Aorta (tissue), 5 donors: ENCODE measurements at regions not wholly inside any gene's neighbourhood (a gene's known extent, or its start where the extent isn't known, plus 50 kb on each side); places are given as distances from the start of the nearest gene placed in this dataset.

Experiments used
- ATAC-seq: fragments of 200-7000 bp; cut with Tn5 transposase; one replicate; pipeline ENCODE4 v1.9.1; 2022; ENCODE audit warnings: moderate library complexity; ENCODE audit not compliant: low FRiP score
- DNase-seq, 2 donors: peaks; one replicate each; pipeline ENCODE4 v3.0.0-alpha.2; 2020
- H3K27ac ChIP-seq, 2 donors: one replicate each; pipeline ENCODE4 v1.5.1; 2013; ENCODE audit warnings: low read length in 2 of 2, mild to moderate bottlenecking in 2 of 2, moderate library complexity in 2 of 2, control low read depth in 1 of 2, inconsistent platforms in 1 of 2, low read depth in 1 of 2
- H3K27me3 ChIP-seq, 2 donors: one replicate each; pipeline ENCODE4 v1.6.1; 2013; ENCODE audit warnings: control low read depth in 1 of 2, low read length in 1 of 2, mild to moderate bottlenecking in 1 of 2, moderate library complexity in 1 of 2; ENCODE audit not compliant: insufficient read depth in 2 of 2, control insufficient read depth in 1 of 2
- H3K36me3 ChIP-seq, 2 donors: one replicate each; pipeline ENCODE4 v1.6.1; 2013; ENCODE audit warnings: control low read depth in 1 of 2, low read length in 1 of 2, mild to moderate bottlenecking in 1 of 2; ENCODE audit not compliant: insufficient read depth in 2 of 2, control insufficient read depth in 1 of 2
- H3K4me1 ChIP-seq, 2 donors: one replicate each; pipeline ENCODE4 v1.6.1; 2013; ENCODE audit warnings: low read length in 2 of 2, control low read depth in 1 of 2, mild to moderate bottlenecking in 1 of 2, moderate library complexity in 1 of 2; ENCODE audit not compliant: insufficient read depth in 2 of 2, control insufficient read depth in 1 of 2
- H3K4me3 ChIP-seq, 2 donors: one replicate each; pipeline ENCODE4 v1.5.1; 2013; ENCODE audit warnings: low read length in 2 of 2, control low read depth in 1 of 2, mild to moderate bottlenecking in 1 of 2
- H3K9me3 ChIP-seq: one replicate; pipeline ENCODE4 v1.6.1; 2013; ENCODE audit warnings: mild to moderate bottlenecking, low read length; ENCODE audit not compliant: control insufficient read depth
- WGBS, 2 donors: extraction: QIAGEN DNeasy Blood & Tissue Kit; methylation state at CpG; one replicate each; pipeline ENCODE4 v1.1.7; 2013; 5-methylcytosine and 5-hydroxymethylcytosine counted together
- intact Hi-C, 2 donors: fragments of 100-400 bp; cut with DNase I; formaldehyde crosslinking; loops; one replicate each; pipeline versions ENCODE4 v1.14.2 to v1.15.0; 2022
- donor health status: healthy with polysubstance abuse.
- donor health status: Bipolar disorder and iron deficiency.
- donor health status: DM: no; HTN: no; CAD: no.
- donor health status: DM: no; HTN: no; CAD: no.
- donor health status: DM: yes; HTN: yes; CAD: no.

GRCh38 chr2:200131307-200131706, 175.2 kb upstream of the SPATS2L start:
- ATAC-seq (no peak), DNase-seq (no peak)
- no peak overlapping the region for H3K27ac ChIP-seq
- no peaks in the 10 kb centered on the region for H3K27me3 ChIP-seq
- no peak overlapping the region for H3K4me3 ChIP-seq
- no peaks in the 10 kb centered on the region for H3K36me3 ChIP-seq
- WGBS, 2 donors, result 90 to 97% methylated on average over 3 of the region's 3 CpGs
- no peaks in the 10 kb centered on the region for H3K4me1 ChIP-seq
- intact Hi-C loops, result no loop called here
- no peaks in the 10 kb centered on the region for H3K9me3 ChIP-seq

DNA sequence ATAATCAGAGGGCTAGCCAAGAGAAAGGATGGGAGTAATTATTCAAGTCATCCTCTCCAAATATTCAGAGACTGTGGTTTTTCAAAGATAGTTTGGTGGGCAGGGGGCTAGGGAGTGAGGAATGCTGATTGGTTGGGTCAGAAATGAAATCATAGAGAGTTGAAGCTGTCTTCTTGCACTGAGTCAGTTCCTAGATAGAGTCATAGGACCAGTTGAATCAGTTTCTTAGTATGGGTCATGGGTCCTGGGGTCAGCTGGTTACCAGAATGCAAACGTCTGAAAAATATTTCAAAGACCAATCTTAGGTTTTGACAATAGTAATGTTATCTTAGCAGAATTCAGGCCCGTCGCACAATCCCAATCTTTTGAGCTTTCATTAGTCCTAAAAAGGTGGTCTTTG, 171.4 kb upstream of the SPATS2L start:
- 85 to 91% methylated on average over 3 of the region's 3 CpGs for WGBS, 2 donors

GRCh38 chr2:200136655-200137054, 169.8 kb upstream of the SPATS2L start:
- H3K27me3 ChIP-seq, result no peaks in the 10 kb centered on the region
- intact Hi-C loops, result no loop called here
- DNase-seq (no peak), ATAC-seq (no peak)
- no peaks in the 10 kb centered on the region for H3K36me3 ChIP-seq
- H3K27ac ChIP-seq, result no peak overlapping the region
- H3K9me3 ChIP-seq, result no peaks in the 10 kb centered on the region
- H3K4me1 ChIP-seq, result peaks cover 0 to 3% of the 10 kb centered on the region in 2 donors
- H3K4me3 ChIP-seq, result no peak overlapping the region
- WGBS, 2 donors, result 88 to 95% methylated on average over 5 of the region's 5 CpGs

More for the DNA sequence above, 171.4 kb upstream of the SPATS2L start:
- Histone ChIP-seq H3K27me3 (no peaks in the 10 kb centered on the region), H3K4me3 (no peak overlapping the region), H3K4me1 (peaks cover 0 to 3% of the 10 kb centered on the region in 2 donors), H3K27ac (no peak overlapping the region), H3K36me3 (no peaks in the 10 kb centered on the region), H3K9me3 (no peaks in the 10 kb centered on the region)
- intact Hi-C loops, result no loop called here
- ATAC-seq (no peak), DNase-seq (no peak)

- intact Hi-C loops, result no loop called here
- H3K9me3 ChIP-seq, result no peaks in the 10 kb centered on the region
- no peak overlapping the region for H3K27ac ChIP-seq
- peaks cover 0 to 3% of the 10 kb centered on the region in 2 donors for H3K4me1 ChIP-seq
- no peak for ATAC-seq
- H3K4me3 ChIP-seq, result no peak overlapping the region
- WGBS, 2 donors, result 78 to 83% methylated on average over 2 of the region's 2 CpGs
- H3K27me3 ChIP-seq, result no peaks in the 10 kb centered on the region
- no peak for DNase-seq
- H3K36me3 ChIP-seq, result no peaks in the 10 kb centered on the region
These were observed 169.2 kb upstream of the SPATS2L start for GRCh38 chr2:200137271-200137670.

GRCh38 chr2:200137691-200138090, 168.8 kb upstream of the SPATS2L start:
- Histone ChIP-seq H3K36me3 (no peaks in the 10 kb centered on the region), H3K27ac (no peak overlapping the region), H3K27me3 (no peaks in the 10 kb centered on the region), H3K9me3 (no peaks in the 10 kb centered on the region), H3K4me3 (no peak overlapping the region), H3K4me1 (peaks cover 0 to 3% of the 10 kb centered on the region in 2 donors)
- intact Hi-C loops, result no loop called here
- WGBS, 2 donors, result 95 to 97% methylated on average over 1 of the region's 1 CpG
- DNase-seq (no peak), ATAC-seq (no peak)

- no peak for DNase-seq
- no peaks in the 10 kb centered on the region for H3K9me3 ChIP-seq
- WGBS, 2 donors, result 18% methylated on average over 2 of the region's 2 CpGs
- no peak for ATAC-seq
- H3K4me1 ChIP-seq, result peaks cover 0 to 3% of the 10 kb centered on the region in 2 donors
- no peaks in the 10 kb centered on the region for H3K36me3 ChIP-seq
- intact Hi-C loops, result no loop called here
- no peaks in the 10 kb centered on the region for H3K27me3 ChIP-seq
- H3K27ac ChIP-seq, result no peak overlapping the region
- no peak overlapping the region for H3K4me3 ChIP-seq
These were observed 167.9 kb upstream of the SPATS2L start for GRCh38 chr2:200138391-200139124.

DNA sequence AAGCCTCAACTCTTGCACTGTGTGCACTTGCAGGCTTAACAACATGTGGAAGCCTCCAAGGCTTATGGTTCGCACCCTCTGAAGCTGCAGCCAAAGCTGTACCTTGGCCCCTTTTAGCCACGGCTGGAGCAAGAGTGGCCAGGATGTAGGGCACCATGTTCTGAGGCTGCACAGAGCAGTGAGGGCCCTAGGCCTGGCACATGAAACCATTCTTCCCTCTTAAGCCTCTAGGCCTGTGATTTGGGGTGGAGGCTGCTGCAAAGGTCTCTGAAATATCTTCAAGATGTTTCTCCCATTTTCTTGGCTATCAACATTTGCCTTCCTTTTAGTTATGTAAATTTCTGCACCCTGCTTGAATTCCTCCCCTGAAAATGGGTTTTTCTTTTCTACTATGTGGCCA, 161.9 kb upstream of the SPATS2L start:
- no peaks in the 10 kb centered on the region for H3K4me1 ChIP-seq
- no peaks in the 10 kb centered on the region for H3K27me3 ChIP-seq
- no peaks in the 10 kb centered on the region for H3K36me3 ChIP-seq
- DNase-seq, result no peak
- no peak for ATAC-seq
- H3K9me3 ChIP-seq, result no peaks in the 10 kb centered on the region
- intact Hi-C loops, result no loop called here
- no peak overlapping the region for H3K27ac ChIP-seq
- no peak overlapping the region for H3K4me3 ChIP-seq
- 98% methylated on average over 2 of the region's 2 CpGs for WGBS, 2 donors

- intact Hi-C loops, result no loop called here
- Histone ChIP-seq H3K27ac (no peak overlapping the region), H3K4me1 (no peaks in the 10 kb centered on the region), H3K4me3 (no peak overlapping the region), H3K27me3 (no peaks in the 10 kb centered on the region), H3K9me3 (peaks cover 3% of the 10 kb centered on the region), H3K36me3 (no peaks in the 10 kb centered on the region)
- WGBS, 2 donors, result 83 to 86% methylated on average over 3 of the region's 3 CpGs
- ATAC-seq (no peak), DNase-seq (no peak)
These were observed 160.0 kb upstream of the SPATS2L start for GRCh38 chr2:200146501-200146900.

DNA sequence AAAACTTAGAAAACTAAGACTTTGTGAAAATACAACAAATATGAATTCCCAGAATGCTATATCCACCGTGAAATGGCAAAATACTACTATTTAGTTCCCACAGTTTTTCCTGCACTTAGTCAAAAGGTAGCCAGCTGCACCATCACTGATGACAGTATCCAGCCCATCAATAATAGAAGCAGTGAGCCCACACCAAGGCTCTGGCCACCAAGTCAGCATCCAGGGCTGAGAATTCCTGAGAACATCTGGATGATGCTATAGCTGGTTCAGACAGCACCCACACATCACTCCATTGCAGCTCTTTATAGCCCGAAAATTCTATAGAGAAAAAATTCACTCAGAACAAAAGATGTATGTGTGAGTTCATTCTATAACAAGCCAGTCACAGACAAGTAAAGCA, 159.1 kb upstream of the SPATS2L start:
- Histone ChIP-seq H3K9me3 (peaks cover 3% of the 10 kb centered on the region), H3K36me3 (no peaks in the 10 kb centered on the region), H3K4me1 (no peaks in the 10 kb centered on the region), H3K4me3 (no peak overlapping the region), H3K27ac (no peak overlapping the region), H3K27me3 (no peaks in the 10 kb centered on the region)
- intact Hi-C loops, result no loop called here
- no peak for ATAC-seq
- DNase-seq, result no peak
- 83 to 90% methylated on average over 2 of the region's 2 CpGs for WGBS, 2 donors
